ENCODE measurements at regions not wholly inside any gene's neighbourhood (a gene's known extent, or its start where the extent isn't known, plus 50 kb on each side); places are given as distances from the start of the nearest gene placed in this dataset.
"Not testable (repeated sequence)": the region's sequence is repeated elsewhere in the genome, so short reads cannot be mapped to it uniquely, and the experiment has no call there.

DNA sequence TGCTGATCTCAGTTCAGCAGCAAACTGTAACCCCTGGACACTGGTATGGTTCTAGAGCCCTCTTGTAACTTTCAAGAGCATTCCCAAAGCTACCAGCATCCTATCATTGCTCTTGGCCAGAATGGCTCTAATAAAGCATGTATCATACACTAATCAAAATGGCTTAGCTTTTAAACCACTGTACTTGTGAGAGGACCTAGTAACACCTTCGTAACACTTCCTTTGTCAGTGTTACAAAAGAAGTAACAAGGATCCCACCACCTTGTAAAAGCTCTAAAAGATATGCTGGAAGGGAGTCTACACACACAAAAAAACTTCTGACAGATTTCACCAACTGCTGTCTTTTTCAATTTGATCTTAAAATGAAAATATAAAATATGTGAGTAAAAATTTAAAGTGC lies 144.7 kb downstream of the ALOX5 start:
- no peak for DNase-seq (ENCODE audit: low spot score)

DNA sequence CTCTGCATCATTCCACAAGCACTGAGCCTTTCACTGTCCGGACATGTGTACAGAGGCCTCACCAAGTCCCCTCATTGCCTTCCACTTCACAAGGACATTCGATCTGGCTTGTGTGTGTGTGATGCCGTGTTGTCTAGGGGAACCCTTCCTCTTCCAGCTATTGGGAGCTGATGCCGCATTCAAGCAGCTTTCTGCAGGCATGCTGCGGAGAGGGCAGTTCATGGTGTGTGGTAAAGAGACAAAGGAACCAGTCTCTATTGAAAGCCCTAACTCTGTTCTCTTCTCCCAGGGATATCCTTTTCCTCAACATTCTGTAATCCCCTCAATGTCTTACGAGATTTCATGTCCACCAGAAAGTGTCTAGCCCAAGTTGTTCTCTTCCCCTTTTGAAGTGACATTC lies 141.6 kb downstream of the ALOX5 start:
- no peak for DNase-seq (ENCODE audit: low spot score)

DNA sequence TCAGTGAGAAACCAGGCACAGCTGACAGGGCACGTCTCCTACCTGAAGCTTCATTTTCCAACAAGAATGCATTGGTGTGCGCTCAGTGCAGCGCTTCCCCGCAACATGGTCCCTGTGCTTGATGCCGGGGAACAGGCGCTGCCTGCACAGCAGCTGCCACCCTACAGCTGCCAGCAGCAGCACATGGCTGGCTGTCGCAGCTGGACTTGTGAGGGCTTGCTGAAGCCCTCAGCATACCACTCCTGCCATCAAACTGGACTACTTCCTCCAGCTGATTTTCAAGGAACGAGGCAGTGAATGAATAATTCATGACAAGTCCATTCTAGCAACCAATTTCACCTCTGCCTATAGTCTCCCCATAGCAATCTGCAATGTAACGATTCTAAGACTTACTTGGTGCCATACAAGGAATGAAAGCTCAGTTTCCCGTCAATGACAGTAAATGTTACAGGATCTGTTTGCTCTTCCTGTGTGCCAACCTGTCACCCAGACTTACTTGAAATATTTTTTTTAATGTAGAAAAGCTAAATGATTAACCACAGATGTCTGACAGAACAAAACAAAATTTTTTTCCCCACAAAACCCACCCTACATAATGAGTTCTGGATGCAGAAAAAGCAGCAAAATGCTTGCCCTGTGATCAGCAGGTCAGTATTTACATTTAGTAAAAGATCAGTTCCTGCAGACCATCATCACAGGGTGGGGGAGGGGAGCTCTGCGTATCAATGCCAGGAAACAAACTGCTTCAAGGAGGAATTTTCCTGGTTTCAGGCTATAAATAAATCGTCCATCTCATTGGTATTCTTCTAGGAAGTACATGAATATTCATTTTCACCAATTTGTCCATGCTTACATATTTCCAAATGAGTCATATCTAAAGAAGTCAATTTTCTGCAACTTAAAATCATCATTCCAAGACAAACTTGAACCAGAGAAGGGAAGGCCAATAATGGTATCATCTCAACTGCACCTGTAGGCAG lies 140.6 kb downstream of the ALOX5 start:
- peak; percentile 45 for DNase-seq (ENCODE audit: low spot score)

DNA sequence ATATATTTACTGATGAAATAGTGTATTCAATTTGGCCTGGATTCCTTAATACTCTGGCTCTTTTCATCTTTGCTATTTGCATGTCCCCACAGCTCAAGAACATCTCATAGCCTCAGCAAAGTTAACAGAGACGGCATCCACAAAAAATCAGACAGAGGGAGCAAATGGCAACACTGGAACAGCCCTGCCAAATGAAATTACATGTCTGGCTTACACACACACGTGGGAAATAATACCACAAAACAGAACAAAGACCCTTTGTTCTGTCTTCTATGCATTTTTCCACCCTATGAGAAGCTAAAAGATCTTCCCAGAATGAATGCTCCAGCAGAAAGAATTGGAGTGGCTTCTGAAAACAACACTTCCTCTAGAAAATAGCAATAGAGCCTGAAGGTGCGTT lies 139.5 kb downstream of the ALOX5 start:
- DNase-seq (ENCODE audit: low spot score), result no peak

DNA sequence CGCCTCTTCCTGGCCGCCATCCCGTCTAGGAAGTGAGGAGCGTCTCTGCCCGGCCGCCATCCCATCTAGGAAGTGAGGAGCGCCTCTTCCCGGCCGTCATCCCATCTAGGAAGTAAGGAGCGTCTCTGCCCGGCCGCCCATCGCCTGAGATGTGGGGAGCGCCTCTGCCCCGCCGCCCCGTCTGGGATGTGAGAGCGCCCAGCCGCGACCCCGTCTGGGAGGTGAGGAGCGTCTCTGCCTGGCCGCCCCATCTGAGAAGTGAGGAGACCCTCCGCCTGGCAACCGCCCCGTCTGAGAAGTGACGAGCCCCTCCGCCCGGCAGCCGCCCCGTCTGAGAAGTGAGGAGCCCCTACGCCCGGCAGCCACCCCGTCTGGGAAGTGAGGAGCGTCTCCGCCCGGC lies 137.9 kb downstream of the ALOX5 start:
- not testable (repeated sequence) for DNase-seq (ENCODE audit: low spot score)

DNA sequence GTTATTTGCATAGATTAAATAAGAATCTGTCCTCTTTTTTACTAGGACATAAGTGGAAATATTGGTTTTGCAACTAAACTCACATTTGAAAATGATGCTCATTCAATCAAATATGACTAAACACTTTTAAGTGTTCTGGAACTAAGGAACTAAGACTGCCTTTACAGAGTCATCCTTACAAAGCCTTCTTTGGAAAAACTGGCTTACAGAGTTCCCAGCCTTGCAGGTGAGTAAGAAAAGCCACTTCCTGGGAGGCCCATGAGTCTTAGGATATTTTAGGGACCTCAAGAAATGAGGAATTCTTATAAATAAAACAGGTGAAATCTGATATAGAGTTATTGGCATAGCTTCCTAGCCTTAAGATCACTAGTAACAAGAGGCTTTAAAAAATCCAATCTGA lies 135.5 kb downstream of the ALOX5 start:
- no peak for DNase-seq (ENCODE audit: low spot score)

DNA sequence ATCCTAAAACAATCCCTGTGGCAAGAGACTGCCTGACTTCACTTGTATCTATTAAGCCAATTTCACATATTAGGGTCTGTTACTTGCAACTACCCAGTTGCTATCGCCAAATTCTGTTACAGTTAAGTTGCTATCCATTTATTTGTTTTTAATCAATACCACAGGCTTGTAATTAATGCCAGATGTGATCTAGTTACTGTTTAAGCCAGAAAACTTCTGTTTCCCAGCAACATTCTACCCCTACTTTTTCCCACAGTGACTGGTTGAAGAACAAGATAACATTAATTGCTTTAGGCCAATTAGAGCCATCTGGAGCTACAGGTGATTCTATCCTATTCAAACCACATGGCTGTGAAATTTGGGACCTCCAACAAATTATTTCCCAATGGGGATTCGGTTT lies 131.3 kb downstream of the ALOX5 start:
- DNase-seq (ENCODE audit: low spot score), result no peak

DNA sequence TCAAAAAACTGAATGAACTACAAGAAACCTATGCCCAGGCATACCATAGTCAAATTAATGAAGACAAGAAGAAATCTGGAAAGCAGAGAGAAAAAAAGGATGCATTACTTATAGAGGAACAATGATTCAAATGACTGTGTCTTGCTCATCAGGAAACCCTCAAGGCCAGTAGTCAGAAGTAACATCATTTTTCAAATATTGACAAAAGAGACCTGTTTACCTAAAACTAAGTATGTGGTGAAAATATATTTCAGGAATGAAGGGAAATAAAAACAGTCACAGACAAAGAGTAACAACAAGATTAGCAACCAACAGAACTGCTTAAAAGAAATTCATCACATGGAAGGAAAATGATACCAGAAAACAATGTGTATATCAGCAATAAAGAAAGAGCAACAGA lies 128.4 kb downstream of the ALOX5 start:
- DNase-seq (ENCODE audit: low spot score), result no peak

DNA sequence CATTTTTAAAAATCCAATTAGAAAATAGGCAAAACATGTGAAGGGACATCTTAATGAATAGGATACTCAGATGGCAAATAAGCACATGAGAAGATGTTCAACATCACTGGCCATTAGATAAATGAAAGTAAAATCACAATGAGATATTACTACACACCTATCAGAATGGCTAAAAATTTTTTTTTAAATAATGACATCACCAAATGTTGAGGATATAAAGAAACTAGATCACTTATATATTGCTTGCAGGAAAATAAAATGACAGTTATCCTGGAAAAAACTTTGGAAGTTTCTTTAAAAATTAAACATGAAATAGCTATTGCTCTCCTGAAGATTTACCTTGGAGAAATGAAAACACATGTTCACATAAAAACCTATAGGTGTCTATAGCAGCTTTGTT lies 127.8 kb downstream of the ALOX5 start:
- DNase-seq (ENCODE audit: low spot score), result no peak

DNA sequence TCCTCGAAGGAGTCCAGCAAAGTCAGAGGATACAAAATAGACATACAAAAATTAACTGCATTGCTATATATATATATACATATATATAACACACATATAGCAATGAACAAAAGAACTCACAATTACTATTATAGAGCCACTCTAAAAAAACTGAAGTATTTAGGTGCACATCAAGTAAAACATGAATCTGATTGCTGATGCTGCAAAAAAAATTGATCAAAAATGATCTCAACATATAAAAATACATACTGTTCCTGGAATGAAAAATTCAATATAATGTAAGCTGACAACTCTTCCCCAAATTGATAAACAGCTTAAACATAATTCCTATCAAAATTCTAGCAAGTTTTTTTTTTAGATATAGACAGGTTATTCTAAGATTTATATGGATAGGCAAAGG lies 126.8 kb downstream of the ALOX5 start:
- no peak for DNase-seq (ENCODE audit: low spot score)

DNA sequence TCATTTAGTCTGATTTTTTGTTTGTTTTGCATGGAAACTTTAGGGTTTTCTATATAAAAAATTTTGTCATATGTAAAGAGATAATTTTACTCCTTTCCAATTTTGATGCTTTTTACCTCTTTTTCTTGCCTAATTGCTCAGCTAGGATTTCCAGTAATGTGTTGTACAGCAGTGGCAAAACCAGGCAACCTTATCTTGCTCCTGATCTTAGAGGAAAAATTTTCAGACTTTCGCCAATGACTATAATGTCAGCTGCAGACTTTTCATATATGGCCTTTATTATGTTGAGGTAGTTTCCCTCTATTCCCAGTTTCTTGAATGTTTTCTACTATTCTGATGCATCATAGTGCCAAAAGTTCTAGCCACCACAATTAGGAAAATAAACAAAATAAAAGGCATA lies 126.3 kb downstream of the ALOX5 start:
- DNase-seq (ENCODE audit: low spot score), result no peak

DNA sequence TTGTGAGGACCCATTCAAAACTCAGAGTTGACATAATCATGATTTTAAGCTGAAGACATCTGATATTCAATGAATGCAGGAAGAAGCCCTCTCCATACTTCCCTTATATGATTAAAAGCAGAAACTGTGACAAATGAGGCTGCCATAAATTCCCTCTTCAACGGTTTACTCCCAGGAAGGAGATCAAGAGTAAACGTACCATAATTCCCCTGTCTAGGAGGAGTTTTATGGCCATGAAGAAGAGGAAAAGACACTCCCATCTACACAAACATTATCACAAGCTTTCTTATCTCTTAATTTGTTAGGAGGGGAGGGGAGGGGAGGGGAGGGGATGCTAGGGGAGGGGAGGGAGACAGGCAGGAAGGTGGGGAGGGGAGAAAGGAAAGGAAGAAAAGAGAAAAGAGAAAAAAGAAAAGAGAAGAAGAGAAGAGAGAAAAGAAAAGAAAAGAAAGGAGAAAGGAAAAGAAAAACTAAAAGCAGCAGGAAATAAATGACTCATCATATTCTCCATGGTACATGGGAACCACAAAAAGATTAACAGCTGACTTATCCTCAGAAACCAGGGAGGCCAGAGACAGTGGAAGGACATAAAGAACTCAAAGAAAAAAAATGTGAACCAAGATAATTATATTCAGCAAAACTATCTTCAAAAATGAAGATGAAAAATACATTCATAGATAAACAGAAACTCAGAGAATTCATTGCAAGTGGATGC lies 121.6 kb downstream of the ALOX5 start:
- no peak for DNase-seq (ENCODE audit: low spot score)
